Ureter (tissue), 1 donor: ENCODE measurements at regions not wholly inside any gene's neighbourhood (a gene's known extent, or its start where the extent isn't known, plus 50 kb on each side); places are given as distances from the start of the nearest gene placed in this dataset.

ENCODE experiments used
- DNase-seq: peaks from one replicate; pipeline ENCODE4 v3.0.0-alpha.2; 2020; ENCODE audit warnings: low spot score
- donor health status: DM: yes; HTN: yes; CAD: no.

- no peak for DNase-seq
Measured at GRCh38 chr2:100192825-100193224, 50.4 kb upstream of the AFF3 start.

GRCh38 chr2:100192300-100192699 is 49.9 kb upstream of the AFF3 start:
- DNase-seq: no peak
